Astrocyte (in vitro differentiated cells and primary cell): ENCODE measurements at regions not wholly inside any gene's neighbourhood (a gene's known extent, or its start where the extent isn't known, plus 50 kb on each side); places are given as distances from the start of the nearest gene placed in this dataset.

ENCODE experiments used
- CTCF ChIP-seq: IDR thresholded peaks from 2 replicates; pipeline ENCODE4 v1.5.1; 2011; ENCODE audit warnings: low read depth, mild to moderate bottlenecking, inconsistent platforms, low read length, moderate library complexity; ENCODE audit not compliant: insufficient read depth
- EZH2 ChIP-seq: IDR thresholded peaks from 2 replicates; pipeline ENCODE4 v1.6.1; 2012; ENCODE audit warnings: mild to moderate bottlenecking, low read length, inconsistent platforms; ENCODE audit not compliant: insufficient read depth

DNA sequence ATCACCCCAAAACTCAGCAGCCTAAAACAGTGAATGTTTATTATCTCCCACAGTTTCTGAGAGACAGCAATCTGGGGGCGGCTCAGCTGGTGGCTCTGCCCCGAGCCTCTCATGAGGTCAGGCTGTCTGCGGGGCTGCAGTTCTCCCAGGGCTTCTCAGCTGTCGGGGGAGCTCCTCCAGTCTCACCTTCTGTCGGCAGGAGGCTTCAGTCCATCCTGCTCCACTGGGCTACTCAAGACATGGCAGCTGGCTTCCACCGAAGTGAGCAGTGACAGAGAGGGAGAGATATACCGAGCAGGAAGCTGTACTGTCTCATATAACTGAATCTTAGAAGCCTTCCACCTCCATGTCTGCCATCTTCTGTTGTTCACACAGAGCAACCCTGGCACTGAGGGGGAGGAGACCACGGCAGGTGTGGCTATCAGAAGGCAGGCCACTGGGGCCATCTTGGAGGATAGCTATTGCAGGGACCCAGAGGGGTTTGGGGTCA lies 72.8 kb upstream of the ITGA11 start:
- TF ChIP-seq CTCF, result no peak
- TF ChIP-seq EZH2, result no peak
